Breast epithelium (tissue), 4 donors: ENCODE measurements at regions not wholly inside any gene's neighbourhood (a gene's known extent, or its start where the extent isn't known, plus 50 kb on each side); places are given as distances from the start of the nearest gene placed in this dataset.

Experiments
- DNase-seq, 2 donors: peaks; one replicate each; pipeline ENCODE4 v3.0.0-alpha.2; 2019; ENCODE audit warnings: low spot score in 2 of 2
- H3K27ac ChIP-seq, 2 donors: fragments of 200-600 bp; sonication (generic) in 1 of 2; one replicate each; pipeline ENCODE4 v1.5.1; 2016 to 2019; ENCODE audit warnings: mild to moderate bottlenecking in 1 of 2
- H3K27me3 ChIP-seq, 2 donors: fragments of 200-600 bp; sonication (generic) in 1 of 2; one replicate each; pipeline versions ENCODE4 v1.5.1 to v1.6.0; 2017 to 2019; ENCODE audit warnings: control low read depth in 1 of 2, mild to moderate bottlenecking in 1 of 2
- H3K36me3 ChIP-seq: fragments of 200-600 bp; one replicate; pipeline ENCODE4 v1.5.1; 2019
- H3K4me1 ChIP-seq, 2 donors: fragments of 200-600 bp; sonication (generic); one replicate each; pipeline ENCODE4 v1.5.1; 2016 to 2019; ENCODE audit warnings: control low read depth in 1 of 2
- H3K4me3 ChIP-seq, 3 donors: fragments of 200-600 bp; sonication (generic); 1 replicate in 2 of 3; 2 replicates in 1 of 3; pipeline ENCODE4 v1.5.1; 2016 to 2019; ENCODE audit warnings: mild to moderate bottlenecking in 3 of 3, moderate library complexity in 2 of 3
- H3K9me3 ChIP-seq, 2 donors: fragments of 200-600 bp; sonication (generic) in 1 of 2; one replicate each; pipeline ENCODE4 v1.5.1; 2016 to 2019; ENCODE audit warnings: control low read depth in 1 of 2
- CTCF ChIP-seq, 3 donors: fragments of 450-650 bp; IDR thresholded peaks; one replicate each; pipeline ENCODE4 v1.5.1; 2016 to 2017; ENCODE audit warnings: antibody characterized with exemption in 3 of 3, mild to moderate bottlenecking in 3 of 3, moderate library complexity in 3 of 3
- POLR2A ChIP-seq: fragments of 450-650 bp; IDR thresholded peaks from one replicate; pipeline ENCODE4 v1.6.1; 2016; ENCODE audit warnings: antibody characterized with exemption, mild to moderate bottlenecking, moderate library complexity
- POLR2AphosphoS5 ChIP-seq, 3 donors: sonication (generic); formaldehyde crosslinking; IDR thresholded peaks; one replicate each; pipeline ENCODE4 v1.6.1; 2017; ENCODE audit warnings: antibody characterized with exemption in 3 of 3
- intact Hi-C: fragments of 100-400 bp; cut with DNase I; formaldehyde crosslinking; loops from one replicate; pipeline ENCODE4 v1.15.1; 2023; ENCODE audit warnings: low total_unique reads

DNA sequence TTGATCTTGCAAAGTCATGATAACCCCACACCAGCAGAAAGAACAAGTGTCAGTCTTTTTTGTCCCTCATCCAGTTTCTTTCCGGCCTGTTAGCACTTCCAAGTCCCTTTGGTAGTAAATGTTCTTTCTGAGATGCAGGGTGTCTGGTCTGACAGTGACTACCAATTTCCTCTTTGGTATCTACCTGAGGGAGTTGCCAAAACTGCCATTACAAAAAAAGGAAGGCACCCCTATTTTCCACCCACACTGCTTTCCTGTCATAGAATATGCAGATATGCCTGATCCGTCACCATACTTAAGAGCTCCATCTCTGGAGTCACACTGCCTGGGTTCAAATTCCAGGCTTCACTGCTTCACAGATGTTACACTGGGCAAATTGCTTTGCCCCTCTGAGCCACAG, 72.4 kb downstream of the ZNF281 start:
- no peaks in the 10 kb centered on the region for H3K27me3 ChIP-seq
- no peak for DNase-seq
- TF ChIP-seq POLR2A, result no peak
- no peak for TF ChIP-seq POLR2AphosphoS5 (IDR thresholded peaks at IDR 0.05)
- TF ChIP-seq CTCF (IDR thresholded peaks at IDR 0.05), result no peak
- H3K27ac ChIP-seq, result peak overlapping the region in 1 of 2 donors; percentile 44
- H3K4me3 ChIP-seq, result no peak overlapping the region
- intact Hi-C loops, result no loop called here
- no peaks in the 10 kb centered on the region for H3K9me3 ChIP-seq
- H3K36me3 ChIP-seq, result no peaks in the 10 kb centered on the region
- no peaks in the 10 kb centered on the region for H3K4me1 ChIP-seq

- Histone ChIP-seq H3K4me1 (no peaks in the 10 kb centered on the region), H3K27ac (peak overlapping the region in 1 of 2 donors; percentile 44), H3K36me3 (no peaks in the 10 kb centered on the region), H3K4me3 (no peak overlapping the region), H3K9me3 (no peaks in the 10 kb centered on the region), H3K27me3 (no peaks in the 10 kb centered on the region)
- TF ChIP-seq POLR2A (no peak), POLR2AphosphoS5 (IDR thresholded peaks at IDR 0.05) (no peak), CTCF (IDR thresholded peaks at IDR 0.05) (no peak)
- DNase-seq, result no peak
- intact Hi-C loops, result no loop called here
These were observed 72.9 kb downstream of the ZNF281 start for GRCh38 chr1:200336901-200337391.

DNA sequence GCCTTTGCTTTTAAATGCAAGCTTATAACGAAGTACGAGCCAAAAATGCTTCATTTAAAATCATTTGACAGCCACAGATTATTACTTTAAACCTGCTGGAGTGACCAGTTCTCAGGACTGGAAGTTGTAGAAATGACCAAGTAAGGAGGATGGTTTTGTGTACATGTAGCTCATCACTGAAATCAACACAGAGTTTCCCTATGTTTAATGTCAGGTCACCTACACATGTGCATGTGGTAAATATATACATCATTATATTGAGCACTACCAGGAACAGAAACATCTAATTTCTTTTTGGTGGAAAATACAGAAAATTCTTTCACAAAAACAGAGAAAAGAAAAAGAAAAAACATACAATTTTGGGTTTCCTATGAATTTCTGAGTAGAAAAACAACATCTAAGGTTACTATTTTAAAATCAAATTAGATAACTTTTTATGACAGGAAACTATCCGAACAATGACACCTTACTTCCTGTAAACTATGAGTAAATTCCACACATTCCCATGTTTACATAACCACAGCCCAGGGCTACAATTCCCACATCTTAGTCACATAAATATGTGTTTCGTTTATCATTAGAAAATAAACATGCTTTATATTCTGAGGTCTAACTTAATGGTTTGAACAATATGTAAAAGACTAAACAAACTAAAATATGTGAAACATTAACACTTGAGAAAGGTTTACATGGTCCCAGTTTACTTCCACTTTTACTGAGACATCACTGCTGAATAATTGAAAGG, 73.6 kb downstream of the ZNF281 start:
- no peaks in the 10 kb centered on the region for H3K36me3 ChIP-seq
- no peak for TF ChIP-seq POLR2AphosphoS5 (IDR thresholded peaks at IDR 0.05)
- no peak for TF ChIP-seq POLR2A
- no peak for TF ChIP-seq CTCF (IDR thresholded peaks at IDR 0.05)
- no peak for DNase-seq
- no peaks in the 10 kb centered on the region for H3K9me3 ChIP-seq
- intact Hi-C loops, result no loop called here
- no peaks in the 10 kb centered on the region for H3K27me3 ChIP-seq
- no peak overlapping the region for H3K4me3 ChIP-seq
- no peaks in the 10 kb centered on the region for H3K4me1 ChIP-seq
- peak overlapping the region in 1 of 2 donors; percentile 44 for H3K27ac ChIP-seq

DNA sequence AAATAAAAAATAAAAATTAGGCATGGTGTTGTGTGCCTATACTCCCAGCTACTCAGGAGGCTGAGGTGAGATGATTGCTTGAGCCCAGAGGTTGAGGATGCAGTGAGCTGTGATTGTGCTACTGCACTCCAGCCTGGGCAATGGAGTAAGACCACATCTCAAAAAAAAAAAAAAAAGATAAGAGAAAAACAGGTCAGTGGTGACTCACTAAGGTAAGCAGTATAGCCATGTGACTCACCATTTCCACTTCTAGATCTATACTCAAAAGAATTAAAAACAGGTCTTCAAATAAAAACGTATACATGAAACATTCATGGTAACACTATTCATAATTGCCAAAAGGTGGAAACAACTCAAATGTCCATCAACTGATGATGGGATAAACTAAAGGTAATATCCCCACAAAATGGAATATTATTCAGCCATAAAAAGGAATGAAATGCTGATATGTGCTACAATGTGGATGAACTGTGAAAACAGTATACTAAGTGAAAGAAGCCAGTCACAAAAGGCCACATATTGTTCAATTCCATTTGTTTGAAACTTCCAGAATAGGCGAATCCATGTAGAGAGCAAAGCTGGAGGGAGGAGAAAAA, 75.1 kb downstream of the ZNF281 start:
- Histone ChIP-seq H3K36me3 (no peaks in the 10 kb centered on the region), H3K27me3 (no peaks in the 10 kb centered on the region), H3K4me3 (no peak overlapping the region), H3K9me3 (no peaks in the 10 kb centered on the region), H3K27ac (no peak overlapping the region), H3K4me1 (no peaks in the 10 kb centered on the region)
- DNase-seq, result no peak
- intact Hi-C loops, result no loop called here
- TF ChIP-seq POLR2A, result no peak
- TF ChIP-seq POLR2AphosphoS5 (IDR thresholded peaks at IDR 0.05), result no peak
- no peak for TF ChIP-seq CTCF (IDR thresholded peaks at IDR 0.05)

GRCh38 chr1:200333329-200333728, 76.5 kb downstream of the ZNF281 start:
- no peaks in the 10 kb centered on the region for H3K9me3 ChIP-seq
- DNase-seq, result no peak
- no peak overlapping the region for H3K27ac ChIP-seq
- H3K36me3 ChIP-seq, result no peaks in the 10 kb centered on the region
- TF ChIP-seq CTCF (IDR thresholded peaks at IDR 0.05), result no peak
- no peak for TF ChIP-seq POLR2AphosphoS5 (IDR thresholded peaks at IDR 0.05)
- TF ChIP-seq POLR2A, result no peak
- no peaks in the 10 kb centered on the region for H3K27me3 ChIP-seq
- H3K4me3 ChIP-seq, result no peak overlapping the region
- intact Hi-C loops, result no loop called here
- H3K4me1 ChIP-seq, result no peaks in the 10 kb centered on the region
